ENCODE measurements at regions not wholly inside any gene's neighbourhood (a gene's known extent, or its start where the extent isn't known, plus 50 kb on each side); places are given as distances from the start of the nearest gene placed in this dataset.
A peak's percentile ranks its signal among the peaks of the same experiment; 100 is the strongest.

GRCh38 chr9:21672140-21672539 is 130.3 kb upstream of the MTAP start:
- no peak for DNase-seq

- DNase-seq, result no peak
Observed at GRCh38 chr9:21672761-21673160, 129.7 kb upstream of the MTAP start.

- no peak for DNase-seq
Observed at GRCh38 chr9:21674894-21675293, 127.5 kb upstream of the MTAP start.

GRCh38 chr9:21677387-21677786 is 125.0 kb upstream of the MTAP start:
- no peak for DNase-seq

DNA sequence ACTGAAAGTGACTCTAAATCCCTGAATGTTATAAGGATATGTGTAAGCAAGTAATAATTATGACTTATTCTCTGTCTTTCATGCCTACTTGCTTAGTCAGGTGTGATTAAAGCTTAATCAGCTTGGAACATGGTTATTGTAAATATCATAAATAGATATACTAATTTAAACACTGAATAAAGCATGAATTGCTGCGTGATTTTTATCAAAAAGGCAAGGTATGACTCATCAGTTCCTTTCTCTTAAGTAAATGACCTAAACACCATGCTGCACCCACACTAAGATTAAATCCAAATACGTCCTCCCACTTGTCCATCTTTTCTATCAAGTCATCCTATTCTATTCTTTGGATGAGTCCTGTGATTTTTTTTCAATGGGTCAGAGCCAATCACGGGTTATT is 124.6 kb upstream of the MTAP start:
- DNase-seq, result no peak

- DNase-seq, result no peak
Observed at GRCh38 chr9:21679432-21679831, 123.0 kb upstream of the MTAP start.

DNA sequence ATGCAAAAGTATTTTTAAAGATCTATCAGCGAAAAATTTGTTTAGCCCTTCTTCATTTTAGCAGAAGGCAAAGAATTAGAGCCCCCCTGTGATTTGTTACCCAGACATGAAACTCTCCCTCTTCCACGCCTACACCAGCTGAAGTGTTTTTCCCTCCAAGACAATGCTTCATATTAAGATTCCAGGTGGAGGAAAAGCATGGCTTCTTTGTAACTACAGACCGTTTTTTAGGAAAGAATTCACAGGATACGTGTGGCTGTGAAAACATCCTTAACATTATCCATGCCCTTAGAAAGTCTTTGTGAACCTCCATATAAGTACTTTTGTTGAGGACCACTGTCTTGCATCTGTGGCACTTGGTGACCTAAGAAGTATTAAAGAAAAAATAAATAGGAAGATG is 121.8 kb upstream of the MTAP start:
- DNase-seq, result no peak

DNA sequence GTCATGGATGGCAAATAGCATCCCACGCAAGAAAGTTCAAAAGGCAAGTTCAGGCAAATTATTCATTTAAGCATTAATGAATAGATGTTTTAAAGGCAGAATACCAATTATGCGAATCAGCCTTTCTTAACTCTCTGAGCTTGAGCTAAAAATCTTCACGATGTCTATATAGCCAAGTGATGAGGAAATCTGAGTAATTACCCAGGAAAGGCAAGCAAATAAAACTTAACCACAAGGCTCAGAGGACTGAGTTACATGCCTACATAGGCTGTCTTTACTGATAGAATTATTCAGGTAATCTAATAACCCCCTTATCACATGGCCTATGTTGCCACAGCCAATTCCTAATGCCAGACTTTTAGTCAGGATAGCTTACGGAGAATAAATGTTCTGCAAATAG is 120.8 kb upstream of the MTAP start:
- no peak for DNase-seq

GRCh38 chr9:21682381-21682780 is 120.1 kb upstream of the MTAP start:
- DNase-seq, result no peak

DNA sequence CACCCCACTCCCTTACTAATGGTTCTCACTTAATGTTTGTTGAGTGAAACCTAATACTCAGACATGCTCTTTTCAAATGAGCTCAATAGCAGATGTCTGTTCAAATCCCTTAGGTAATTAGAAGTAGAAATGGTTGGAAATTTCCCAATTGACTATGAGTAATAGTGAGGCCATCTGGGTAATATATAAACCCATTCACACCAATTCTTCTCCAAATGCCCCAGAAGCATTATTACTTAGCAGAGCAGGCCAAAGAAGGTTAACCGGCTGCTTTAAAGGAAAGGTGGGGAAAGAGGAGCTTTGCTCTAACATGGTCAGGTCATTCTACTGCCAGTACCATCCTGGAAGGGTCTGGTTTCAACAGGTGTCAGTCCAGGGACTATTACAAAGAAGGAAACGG is 119.5 kb upstream of the MTAP start:
- DNase-seq, result no peak

DNA sequence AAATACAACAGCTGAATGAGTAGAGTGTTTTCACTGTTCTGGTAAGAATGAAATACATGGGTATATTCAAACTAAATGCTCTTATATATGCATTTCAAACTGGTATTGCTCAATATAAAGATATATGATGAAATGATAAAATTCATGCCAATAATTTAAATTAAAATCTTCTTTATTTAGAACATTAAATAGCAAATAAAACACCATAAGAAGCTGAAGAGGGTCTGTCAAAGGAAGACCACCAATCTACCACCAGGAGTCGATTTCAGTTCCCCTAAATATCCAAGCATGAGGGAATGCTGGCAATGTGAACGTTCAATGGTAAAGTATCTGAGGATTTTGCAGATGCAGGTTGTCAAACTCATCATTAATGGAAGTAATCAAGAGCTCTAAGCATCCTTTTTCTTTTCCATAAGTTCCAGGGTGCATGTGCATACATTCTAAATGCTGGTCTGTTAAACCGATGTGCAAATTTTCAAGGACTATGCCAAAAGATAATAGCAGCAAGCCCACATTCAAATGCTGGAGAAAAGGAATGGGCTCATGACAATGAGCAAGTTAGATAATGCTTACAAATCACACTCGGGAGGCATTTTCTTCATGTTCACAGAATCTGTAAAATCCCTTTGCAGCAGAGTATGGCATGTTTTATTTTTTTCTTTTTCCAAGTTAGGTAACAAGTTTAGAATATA is 118.8 kb upstream of the MTAP start:
- DNase-seq, result no peak

DNA sequence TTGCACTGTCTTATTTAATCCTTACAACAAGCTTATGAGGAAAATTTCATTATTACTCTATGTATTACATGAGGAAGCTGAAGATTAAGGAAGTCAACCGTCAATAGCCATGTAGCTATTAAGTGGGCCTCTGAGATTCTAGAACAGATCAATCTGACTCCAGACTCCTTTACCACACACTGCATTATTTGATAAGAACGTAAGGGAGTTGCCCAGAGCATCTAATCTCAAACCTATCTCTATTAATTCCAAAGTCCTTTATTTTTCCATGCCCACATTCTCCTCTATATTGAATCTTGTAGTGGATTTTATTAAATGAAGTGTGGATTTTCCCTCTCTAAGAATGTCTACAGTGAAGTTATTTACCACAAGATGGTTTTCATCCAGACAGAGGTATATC is 118.2 kb upstream of the MTAP start:
- DNase-seq, result no peak

GRCh38 chr9:21684831-21685362 is 117.5 kb upstream of the MTAP start:
- DNase-seq, result peak; percentile 42

DNA sequence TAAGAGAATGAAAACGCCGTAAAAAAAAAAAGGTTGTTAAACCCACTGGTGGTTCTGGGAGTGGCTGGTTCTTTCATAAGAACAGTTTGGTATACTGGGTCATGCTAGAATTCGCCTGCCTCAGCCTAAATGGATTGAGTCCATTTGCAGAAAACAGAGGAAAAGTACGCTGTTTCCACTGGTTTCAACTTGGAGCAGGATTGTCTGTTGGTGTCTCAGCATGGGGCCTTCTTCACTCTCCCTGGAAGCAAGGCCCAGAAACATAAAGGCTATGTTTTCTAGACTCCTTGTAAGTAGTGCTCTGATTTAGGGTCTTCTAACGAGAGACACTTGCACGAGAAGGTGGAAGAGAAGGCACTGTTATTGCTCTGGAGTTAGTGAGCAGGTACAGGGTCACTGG is 116.9 kb upstream of the MTAP start:
- no peak for DNase-seq

GRCh38 chr9:21686738-21687137 is 115.7 kb upstream of the MTAP start:
- no peak for DNase-seq

GRCh38 chr9:21687351-21687750 is 115.1 kb upstream of the MTAP start:
- no peak for DNase-seq

DNA sequence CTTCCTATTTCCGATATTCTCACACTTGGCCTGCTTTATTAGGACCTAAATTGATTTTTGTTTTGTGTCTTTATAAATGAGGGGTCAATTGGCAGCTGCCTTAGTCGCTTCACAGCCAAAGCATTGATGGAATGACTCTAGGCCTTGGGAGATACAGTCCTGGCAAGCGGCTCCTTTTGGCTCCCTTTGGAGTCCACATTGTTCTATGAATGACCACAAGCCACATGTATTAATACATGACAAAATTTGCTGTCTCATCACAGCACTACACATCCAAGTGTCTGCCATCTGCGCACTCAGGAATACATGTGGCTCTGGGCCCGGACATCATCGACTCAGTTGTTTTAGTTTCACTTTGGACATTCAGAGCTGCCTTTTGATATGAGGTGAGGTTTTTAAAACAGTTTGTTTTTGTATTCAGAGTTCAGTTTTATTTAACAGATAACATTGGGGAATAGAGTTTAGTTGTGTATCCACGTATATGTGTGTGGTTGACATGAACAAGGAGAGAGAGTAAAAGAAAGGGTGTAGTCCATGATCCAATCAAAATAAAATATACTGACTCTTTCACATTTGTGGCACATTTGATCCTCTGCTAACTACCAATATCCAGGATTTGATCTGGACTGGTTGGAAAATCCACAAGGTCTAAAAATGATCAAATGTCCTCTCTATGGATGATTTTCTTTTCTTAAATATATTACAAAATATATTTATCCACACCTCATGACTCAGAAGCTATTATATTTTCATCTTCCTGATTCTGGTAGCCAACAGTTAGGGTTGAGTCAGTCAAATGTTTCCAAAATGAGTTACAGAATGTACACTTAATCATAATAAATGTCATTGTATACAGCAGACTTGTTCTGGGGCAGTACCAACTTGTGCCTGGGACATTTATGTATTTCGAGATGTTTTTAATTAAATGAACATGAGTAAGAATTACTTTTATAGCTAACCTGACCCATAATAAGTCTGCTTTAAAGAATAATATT is 114.0 kb upstream of the MTAP start:
- DNase-seq, result no peak

GRCh38 chr9:21689854-21690253 is 112.6 kb upstream of the MTAP start:
- no peak for DNase-seq

GRCh38 chr9:21690561-21690960 is 111.9 kb upstream of the MTAP start:
- no peak for DNase-seq

- no peak for DNase-seq
Observed at GRCh38 chr9:21692390-21692789, 110.0 kb upstream of the MTAP start.

DNA sequence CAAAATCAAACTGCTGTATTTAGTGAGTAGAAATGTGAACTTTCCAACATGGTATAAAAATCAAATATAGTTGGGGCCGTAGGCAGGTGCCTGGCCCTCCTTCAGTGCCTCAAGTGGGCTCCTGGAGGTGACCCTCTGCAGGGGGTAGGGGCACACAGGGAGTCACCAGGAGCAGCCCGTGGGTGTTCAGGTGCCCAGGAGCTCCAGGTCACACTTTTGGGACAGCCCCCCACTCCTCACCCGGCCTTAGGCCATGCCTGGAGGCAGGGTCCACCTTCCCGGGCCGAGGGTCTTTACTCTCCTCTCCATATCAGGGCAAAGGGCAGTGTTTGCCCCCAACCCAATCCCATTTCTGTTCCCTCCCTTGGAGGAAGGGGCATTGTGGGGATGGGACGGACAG is 108.0 kb upstream of the MTAP start:
- DNase-seq, result no peak

GRCh38 chr9:21695443-21695842 is 107.0 kb upstream of the MTAP start:
- no peak for DNase-seq

GRCh38 chr9:21695874-21696341 is 106.5 kb upstream of the MTAP start:
- DNase-seq, result no peak

- no peak for DNase-seq
Observed at GRCh38 chr9:21696411-21696871, 106.0 kb upstream of the MTAP start.
